Mononuclear cell (primary cell): ENCODE measurements at regions not wholly inside any gene's neighbourhood (a gene's known extent, or its start where the extent isn't known, plus 50 kb on each side); places are given as distances from the start of the nearest gene placed in this dataset.

Experiments used
- H3K27me3 ChIP-seq: 2 replicates; pipeline ENCODE4 v1.6.0; 2011; ENCODE audit warnings: low read length, control low read depth; ENCODE audit not compliant: insufficient read depth
- H3K4me1 ChIP-seq: 2 replicates; pipeline ENCODE4 v1.5.1; 2011; ENCODE audit warnings: mild to moderate bottlenecking, low read length, control low read depth; ENCODE audit not compliant: insufficient read depth
- H3K4me3 ChIP-seq: 2 replicates; pipeline ENCODE4 v1.5.1; 2011; ENCODE audit warnings: mild to moderate bottlenecking, low read length, moderate library complexity
- H3K9me3 ChIP-seq: 2 replicates; pipeline ENCODE4 v1.5.1; 2011; ENCODE audit warnings: low read depth, mild to moderate bottlenecking, control low read depth, low read length

- Histone ChIP-seq H3K27me3 (no peaks in the 10 kb centered on the region), H3K4me3 (no peak overlapping the region), H3K9me3 (no peaks in the 10 kb centered on the region), H3K4me1 (no peaks in the 10 kb centered on the region)
Measured at GRCh38 chr2:41353060-41353459, 694.8 kb upstream of the PKDCC start.

GRCh38 chr2:41355794-41356193 is 692.0 kb upstream of the PKDCC start:
- H3K9me3 ChIP-seq, result no peaks in the 10 kb centered on the region

DNA sequence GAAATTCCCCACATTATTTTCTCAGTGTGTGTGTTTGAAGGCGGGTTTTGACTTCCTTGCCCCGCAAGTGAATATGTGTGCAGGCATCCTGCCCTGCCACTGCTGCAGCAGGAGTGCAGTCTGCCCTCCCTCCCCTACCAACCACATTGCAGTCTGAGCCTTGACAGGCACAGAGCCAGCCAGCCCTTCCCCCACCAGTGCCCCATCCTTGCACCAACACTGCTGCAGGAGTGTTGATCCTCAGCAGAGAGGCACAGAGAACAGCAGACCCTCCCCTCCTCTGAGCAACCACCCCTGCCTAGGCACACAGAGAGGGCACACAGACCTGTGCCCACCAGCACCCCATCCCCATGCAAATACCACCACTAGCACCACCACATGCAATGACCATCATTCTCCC is 683.0 kb upstream of the PKDCC start:
- H3K4me1 ChIP-seq, result no peaks in the 10 kb centered on the region

More at GRCh38 chr2:41355794-41356193, 692.0 kb upstream of the PKDCC start:
- no peaks in the 10 kb centered on the region for H3K27me3 ChIP-seq
- H3K4me3 ChIP-seq, result no peak overlapping the region
- H3K4me1 ChIP-seq, result no peaks in the 10 kb centered on the region

DNA sequence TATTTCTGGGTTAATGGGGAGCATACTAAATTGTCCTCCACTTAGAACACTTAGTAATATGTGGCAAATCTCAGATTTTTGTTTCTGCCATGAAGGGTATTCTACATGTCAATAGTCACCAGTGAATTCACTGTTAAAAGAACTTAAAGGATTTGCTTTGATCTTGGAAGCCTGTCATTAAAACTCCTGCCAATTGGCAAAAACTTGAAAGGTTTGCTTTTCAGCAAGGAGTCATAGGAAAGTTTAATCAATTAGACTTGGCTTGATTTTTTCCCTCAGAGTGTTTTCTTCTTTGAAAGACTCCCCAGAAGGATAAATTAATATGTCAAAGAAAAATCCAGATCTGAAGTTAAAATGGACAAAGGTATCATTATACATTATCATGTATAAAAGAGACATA is 671.9 kb upstream of the PKDCC start:
- Histone ChIP-seq H3K9me3 (no peaks in the 10 kb centered on the region), H3K4me1 (no peaks in the 10 kb centered on the region), H3K27me3 (no peaks in the 10 kb centered on the region), H3K4me3 (no peak overlapping the region)

More for the DNA sequence above, 683.0 kb upstream of the PKDCC start:
- H3K9me3 ChIP-seq, result no peaks in the 10 kb centered on the region
- no peak overlapping the region for H3K4me3 ChIP-seq
- no peaks in the 10 kb centered on the region for H3K27me3 ChIP-seq

- Histone ChIP-seq H3K4me3 (no peak overlapping the region), H3K4me1 (no peaks in the 10 kb centered on the region), H3K9me3 (no peaks in the 10 kb centered on the region), H3K27me3 (no peaks in the 10 kb centered on the region)
Measured at GRCh38 chr2:41377837-41378236, 670.0 kb upstream of the PKDCC start.

GRCh38 chr2:41378420-41378819 is 669.4 kb upstream of the PKDCC start:
- Histone ChIP-seq H3K27me3 (no peaks in the 10 kb centered on the region), H3K9me3 (no peaks in the 10 kb centered on the region), H3K4me3 (no peak overlapping the region), H3K4me1 (no peaks in the 10 kb centered on the region)

GRCh38 chr2:41379496-41380221 is 668.2 kb upstream of the PKDCC start:
- H3K4me1 ChIP-seq, result no peaks in the 10 kb centered on the region
- H3K4me3 ChIP-seq, result no peak overlapping the region

GRCh38 chr2:41381701-41382100 is 666.1 kb upstream of the PKDCC start:
- Histone ChIP-seq H3K4me3 (no peak overlapping the region), H3K27me3 (no peaks in the 10 kb centered on the region), H3K9me3 (no peaks in the 10 kb centered on the region), H3K4me1 (no peaks in the 10 kb centered on the region)

More at GRCh38 chr2:41379496-41380221, 668.2 kb upstream of the PKDCC start:
- no peaks in the 10 kb centered on the region for H3K9me3 ChIP-seq
- H3K27me3 ChIP-seq, result no peaks in the 10 kb centered on the region

DNA sequence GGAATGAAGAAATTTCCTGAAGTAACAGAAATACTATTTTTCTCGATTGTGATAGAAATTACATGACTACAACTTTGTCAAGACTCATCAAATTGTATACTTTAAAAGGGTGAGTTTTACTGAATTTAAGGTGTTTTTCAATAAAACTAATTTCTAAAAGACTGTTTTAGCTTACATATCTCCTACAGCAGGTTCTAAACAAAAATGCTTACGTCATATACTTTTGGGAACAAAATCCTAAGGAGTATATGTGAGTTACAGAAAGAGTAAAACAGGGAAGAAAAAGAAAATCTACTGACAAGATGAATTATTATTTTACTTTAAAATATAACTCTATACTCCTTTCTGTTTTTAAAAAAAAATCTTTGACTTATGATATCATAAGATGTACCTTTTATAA is 660.3 kb upstream of the PKDCC start:
- Histone ChIP-seq H3K9me3 (no peaks in the 10 kb centered on the region), H3K4me3 (no peak overlapping the region), H3K27me3 (no peaks in the 10 kb centered on the region), H3K4me1 (no peaks in the 10 kb centered on the region)

DNA sequence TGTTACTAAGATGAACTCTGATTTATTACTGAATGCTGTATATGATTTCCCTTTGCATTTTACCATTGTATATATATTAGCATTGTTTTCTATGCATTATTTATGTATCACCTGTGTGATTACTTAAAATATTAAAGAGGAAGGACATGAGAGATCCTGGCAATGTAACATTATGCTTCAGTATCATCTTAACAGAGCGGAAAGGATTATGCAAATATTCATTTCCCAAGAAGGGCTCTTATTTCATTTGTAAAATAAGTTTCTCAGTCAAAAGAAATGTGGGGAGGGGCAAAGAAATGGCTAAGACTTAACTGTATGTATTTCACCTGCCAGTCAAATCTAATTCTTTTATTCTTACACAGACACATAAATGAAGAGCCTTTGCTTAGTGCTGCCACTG is 654.2 kb upstream of the PKDCC start:
- no peaks in the 10 kb centered on the region for H3K4me1 ChIP-seq
- H3K4me3 ChIP-seq, result no peak overlapping the region
- no peaks in the 10 kb centered on the region for H3K9me3 ChIP-seq
- H3K27me3 ChIP-seq, result no peaks in the 10 kb centered on the region

- no peak overlapping the region for H3K4me3 ChIP-seq
- H3K4me1 ChIP-seq, result no peaks in the 10 kb centered on the region
- no peaks in the 10 kb centered on the region for H3K9me3 ChIP-seq
- H3K27me3 ChIP-seq, result no peaks in the 10 kb centered on the region
Measured at GRCh38 chr2:41394541-41394940, 653.3 kb upstream of the PKDCC start.

DNA sequence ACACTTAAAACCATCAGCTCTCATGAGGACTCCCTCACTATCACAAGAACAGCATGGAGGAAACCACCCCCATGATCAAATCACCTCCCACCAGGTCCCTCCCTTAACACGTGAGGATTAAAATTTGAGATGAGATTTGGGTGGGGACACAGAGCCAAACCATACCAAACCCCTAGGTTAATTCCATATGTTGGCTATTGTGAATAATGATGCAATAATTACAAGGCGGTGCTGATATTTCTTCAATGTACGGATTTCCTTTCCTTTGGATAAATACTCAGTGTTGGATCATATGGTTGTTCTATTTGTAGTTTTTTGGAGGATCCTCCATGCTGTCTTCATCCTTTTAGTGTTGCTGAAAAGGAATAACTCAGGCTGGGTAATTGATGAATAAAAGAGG is 652.1 kb upstream of the PKDCC start:
- H3K4me1 ChIP-seq, result no peaks in the 10 kb centered on the region
- H3K27me3 ChIP-seq, result no peaks in the 10 kb centered on the region
- no peak overlapping the region for H3K4me3 ChIP-seq
- H3K9me3 ChIP-seq, result no peaks in the 10 kb centered on the region

GRCh38 chr2:41399437-41400087 is 648.3 kb upstream of the PKDCC start:
- Histone ChIP-seq H3K9me3 (no peaks in the 10 kb centered on the region), H3K4me1 (no peaks in the 10 kb centered on the region), H3K27me3 (no peaks in the 10 kb centered on the region), H3K4me3 (no peak overlapping the region)

DNA sequence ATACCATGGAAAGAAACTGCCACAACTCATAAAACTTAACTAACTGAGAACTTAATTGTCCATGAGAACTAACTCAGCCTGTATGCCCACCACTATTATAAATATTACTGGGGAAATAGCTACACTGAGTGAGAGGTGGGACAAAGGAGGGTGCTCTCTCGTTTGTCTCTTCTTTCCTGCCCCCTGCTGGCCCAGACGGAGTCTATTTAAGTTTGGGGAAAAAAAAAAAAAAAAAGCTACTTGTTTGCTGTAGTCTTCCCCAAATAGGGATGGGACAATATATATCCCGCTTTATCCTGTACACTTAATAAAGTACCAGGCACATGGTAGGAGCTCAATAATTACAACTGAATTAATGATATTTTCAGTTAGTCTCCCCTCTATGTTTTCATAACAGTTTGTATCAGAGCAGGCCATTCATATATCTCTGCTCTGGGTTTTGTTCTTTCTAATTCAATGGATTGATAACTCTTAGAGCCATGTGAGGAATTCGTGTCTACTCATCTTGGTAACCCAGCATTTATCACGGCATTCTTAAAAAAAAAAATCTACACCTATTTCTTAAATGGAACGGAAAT is 647.6 kb upstream of the PKDCC start:
- H3K4me1 ChIP-seq, result no peaks in the 10 kb centered on the region

GRCh38 chr2:41405441-41405840 is 642.4 kb upstream of the PKDCC start:
- H3K4me1 ChIP-seq, result no peaks in the 10 kb centered on the region
- H3K27me3 ChIP-seq, result no peaks in the 10 kb centered on the region
- no peak overlapping the region for H3K4me3 ChIP-seq
- H3K9me3 ChIP-seq, result no peaks in the 10 kb centered on the region

More for the DNA sequence above, 647.6 kb upstream of the PKDCC start:
- H3K4me3 ChIP-seq, result no peak overlapping the region
- H3K27me3 ChIP-seq, result no peaks in the 10 kb centered on the region
- no peaks in the 10 kb centered on the region for H3K9me3 ChIP-seq
